ENCODE measurements at regions not wholly inside any gene's neighbourhood (a gene's known extent, or its start where the extent isn't known, plus 50 kb on each side); places are given as distances from the start of the nearest gene placed in this dataset.

DNA sequence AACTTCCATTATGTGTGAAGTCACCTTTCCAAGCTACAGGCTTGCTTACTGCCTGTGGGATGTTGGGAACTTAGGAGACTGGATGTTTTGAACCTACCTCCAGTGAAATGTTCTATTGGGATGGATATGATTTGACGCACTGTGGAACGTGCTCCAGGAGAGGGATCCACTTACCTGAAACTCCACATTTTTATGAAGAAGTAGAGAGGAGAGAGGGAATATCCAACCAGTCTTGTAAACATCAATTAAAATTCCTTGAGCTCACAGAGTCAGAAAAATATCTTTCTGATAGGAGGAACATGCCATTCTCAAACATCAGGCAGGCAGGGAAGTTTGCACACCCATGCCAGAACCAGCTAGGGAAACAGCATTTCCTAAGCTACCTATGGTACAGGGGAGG is 91.1 kb upstream of the MAOA start:
- TF ChIP-seq EZH2 (IDR thresholded peaks at IDR 0.05) (no peak), POLR2AphosphoS5 (IDR thresholded peaks at IDR 0.05; ENCODE audit: borderline replicate concordance, low read depth, low read length) (no peak)

All from SK-N-MC (cell line).